ENCODE measurements at regions not wholly inside any gene's neighbourhood (a gene's known extent, or its start where the extent isn't known, plus 50 kb on each side); places are given as distances from the start of the nearest gene placed in this dataset.

DNA sequence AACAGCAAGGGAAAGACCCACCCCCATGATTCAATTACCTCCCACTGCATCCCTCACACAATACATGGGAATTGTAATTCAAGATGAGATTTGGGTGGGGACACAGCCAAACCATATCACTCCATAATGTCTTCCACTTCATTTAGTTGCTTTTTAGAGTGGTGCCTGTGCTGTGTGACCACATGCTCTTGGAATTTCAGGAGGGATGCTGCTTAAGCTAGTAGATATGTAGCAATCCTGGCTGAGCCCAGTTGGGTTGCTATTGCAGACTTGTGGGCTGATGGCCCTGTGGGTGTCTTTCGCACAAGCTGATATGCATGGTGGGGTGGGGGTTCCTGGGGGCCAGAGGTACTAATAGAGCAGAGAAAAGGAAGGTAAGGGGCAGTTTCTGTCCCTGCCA, 160.4 kb upstream of the SYT6 start:
- no peak for DNase-seq (ENCODE audit: low read depth)

DNA sequence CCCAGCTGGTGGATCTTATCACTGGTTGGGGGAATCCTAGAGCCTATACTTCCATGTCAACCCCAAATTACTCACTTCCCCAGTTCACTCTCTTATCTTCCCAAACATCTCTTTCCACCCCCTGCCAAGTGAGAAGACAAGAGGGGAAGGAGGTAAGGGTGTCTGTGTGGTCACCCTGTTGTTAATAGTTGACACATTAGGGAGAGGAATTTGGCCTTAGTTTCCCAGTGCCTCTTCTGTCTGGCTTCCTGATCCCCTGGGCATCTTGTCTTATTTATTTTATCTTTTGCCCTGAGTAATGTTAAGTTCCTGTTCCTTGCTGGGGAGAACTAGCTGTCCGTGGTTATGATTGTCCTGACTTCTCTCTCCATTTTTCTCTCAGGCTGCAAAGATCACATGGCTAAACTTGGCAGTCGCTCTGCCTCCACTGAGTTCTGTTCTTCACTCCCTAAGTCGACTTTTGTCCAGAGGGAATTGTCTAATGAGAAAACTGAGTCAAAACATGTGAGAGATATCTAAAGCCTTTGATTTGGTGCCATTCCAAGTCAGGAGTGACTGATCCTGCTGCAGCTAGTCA, 157.1 kb upstream of the SYT6 start:
- DNase-seq (ENCODE audit: low read depth), result no peak

DNA sequence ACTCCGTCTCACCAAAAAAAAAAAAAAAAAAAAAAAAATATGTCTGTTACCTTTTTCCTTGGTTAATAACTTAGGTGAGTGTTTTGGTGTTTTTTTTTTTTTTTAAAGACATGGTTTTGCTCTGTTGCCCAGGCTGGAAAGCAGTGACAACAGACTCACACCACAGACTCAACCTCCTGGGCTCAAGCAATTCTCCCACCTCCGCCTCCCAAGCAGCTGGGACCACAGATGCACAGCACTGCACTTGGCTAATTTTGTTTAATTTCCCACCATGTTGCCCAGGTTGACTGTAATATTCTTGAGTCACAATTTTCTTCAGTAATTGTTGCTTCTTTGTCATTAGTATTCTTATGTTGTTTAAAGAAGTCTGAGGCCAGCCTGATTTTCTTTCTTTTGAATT, 149.2 kb upstream of the SYT6 start:
- DNase-seq (ENCODE audit: low read depth), result no peak

DNA sequence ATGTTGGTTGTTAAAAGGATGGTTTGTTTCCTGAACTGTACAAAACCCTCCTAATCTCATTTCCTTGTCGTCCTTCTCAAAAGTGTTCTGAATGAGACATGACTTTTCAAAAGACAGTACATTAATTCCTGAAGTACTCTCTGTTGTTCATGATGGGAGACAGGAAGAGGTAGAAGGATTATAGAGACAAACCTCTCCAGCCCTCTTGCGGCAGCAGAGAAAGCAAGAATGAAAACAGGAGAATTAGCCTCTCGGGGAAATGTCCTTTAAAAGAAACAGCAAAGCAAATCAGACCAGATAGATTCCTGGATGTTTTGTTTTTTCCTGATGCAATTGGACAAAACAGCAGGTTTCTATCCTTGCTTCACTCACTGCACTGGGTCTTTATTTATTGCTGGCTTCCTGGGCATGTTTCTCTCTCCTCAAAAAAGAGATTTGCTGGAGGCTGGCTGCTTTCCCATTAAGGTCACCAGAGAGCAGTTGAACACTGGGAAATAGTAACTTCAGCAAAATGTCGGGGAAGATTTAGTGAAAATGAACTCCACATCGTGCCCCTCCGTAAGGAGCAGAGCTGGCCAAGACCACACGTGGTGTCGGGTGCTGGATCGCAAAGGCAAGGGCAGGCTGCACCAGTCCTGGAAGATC, 145.8 kb upstream of the SYT6 start:
- DNase-seq (ENCODE audit: low read depth), result no peak

DNA sequence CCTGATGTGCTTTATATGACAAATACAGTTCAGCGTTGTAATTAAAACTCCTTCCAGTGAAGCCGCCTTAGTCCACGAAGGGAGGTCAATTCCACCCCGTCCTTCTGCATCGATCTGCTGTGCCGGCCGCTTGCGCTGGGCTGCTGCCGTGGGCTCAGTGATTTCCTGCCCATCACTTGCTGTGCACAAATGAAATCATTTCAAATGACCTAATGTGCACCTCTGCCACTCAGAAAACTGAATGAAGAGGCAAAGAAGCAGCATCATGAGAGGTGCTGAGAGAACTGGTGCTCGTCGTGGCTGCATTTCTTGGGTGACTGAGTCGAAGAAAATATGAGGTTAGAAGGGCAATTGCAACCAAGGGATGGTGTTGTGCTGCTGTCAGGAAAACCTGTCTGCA, 144.3 kb upstream of the SYT6 start:
- DNase-seq (ENCODE audit: low read depth), result no peak

DNA sequence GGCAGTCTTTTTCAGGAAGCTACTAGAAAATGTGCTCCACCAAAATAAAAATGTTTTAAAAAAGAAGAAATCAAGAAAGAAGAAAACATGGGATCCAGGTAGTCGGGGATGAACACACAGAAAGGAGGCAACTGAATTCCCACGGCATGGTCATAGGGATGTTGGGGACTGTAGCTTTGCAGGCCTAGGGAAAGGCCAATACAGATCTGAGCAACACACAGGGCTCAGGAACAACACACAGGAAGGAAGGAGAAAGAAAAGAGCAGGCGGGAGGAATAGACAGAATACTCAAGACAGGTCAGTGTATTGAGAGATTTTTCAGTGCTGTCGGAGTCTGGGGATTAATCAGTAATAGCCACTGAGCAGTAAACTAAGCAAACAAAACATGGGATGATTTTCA, 142.7 kb upstream of the SYT6 start:
- DNase-seq (ENCODE audit: low read depth), result no peak

DNA sequence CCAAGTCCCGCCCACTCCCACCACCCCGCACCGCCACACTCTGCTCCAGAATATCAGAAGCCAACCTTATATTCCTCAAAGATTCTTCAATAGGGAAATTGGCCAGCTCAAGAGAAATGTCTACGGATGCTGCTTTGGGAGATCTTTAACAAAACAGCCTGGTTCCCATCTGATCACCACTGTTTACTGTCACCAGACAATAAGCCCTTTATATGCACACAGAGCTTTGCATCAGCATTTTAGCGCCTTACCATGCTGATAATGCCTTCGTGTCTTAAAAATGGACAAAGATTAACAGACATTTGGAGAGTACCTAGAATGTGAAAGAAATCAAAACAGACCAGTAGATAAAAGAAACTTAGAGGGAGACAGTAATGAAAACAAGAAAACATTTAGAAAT, 141.7 kb upstream of the SYT6 start:
- no peak for DNase-seq (ENCODE audit: low read depth)

DNA sequence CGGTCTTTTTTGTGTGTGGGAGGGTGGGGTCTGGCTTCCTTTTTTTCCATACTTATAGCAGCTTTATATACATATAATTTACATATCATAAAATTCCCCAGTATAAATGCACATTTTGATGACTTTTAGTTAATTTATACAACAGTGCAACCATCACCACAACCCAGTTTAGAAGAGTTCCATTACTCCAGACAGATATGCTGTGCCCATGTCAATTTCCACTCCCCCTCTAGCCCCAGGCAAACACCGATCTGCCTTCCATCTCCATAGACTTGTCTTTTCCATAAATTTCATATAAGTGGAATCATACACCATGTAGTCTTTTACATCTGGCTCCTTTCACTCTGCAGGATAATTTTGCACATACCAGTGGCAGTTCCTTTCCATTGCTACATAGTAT, 139.2 kb upstream of the SYT6 start:
- no peak for DNase-seq (ENCODE audit: low read depth)

DNA sequence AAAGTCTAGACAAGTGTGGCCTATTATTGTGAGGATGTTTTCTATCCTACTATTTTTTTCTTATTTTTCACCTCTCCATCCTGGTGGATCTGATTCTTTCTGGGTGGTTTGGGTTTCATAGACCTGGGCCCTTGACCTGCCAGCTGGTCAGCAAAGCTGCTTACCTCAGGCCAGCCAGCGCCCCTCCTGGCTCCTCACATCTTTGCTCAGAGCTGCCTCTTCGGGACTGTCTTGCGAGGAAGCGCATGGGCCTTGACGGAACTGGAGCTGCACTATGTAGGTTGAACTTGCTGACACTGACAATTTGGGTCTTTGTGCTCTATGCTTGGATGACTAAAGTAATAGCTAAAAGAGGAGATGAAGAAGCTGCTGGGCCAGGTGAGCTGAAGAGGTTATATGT, 138.5 kb upstream of the SYT6 start:
- no peak for DNase-seq (ENCODE audit: low read depth)

DNA sequence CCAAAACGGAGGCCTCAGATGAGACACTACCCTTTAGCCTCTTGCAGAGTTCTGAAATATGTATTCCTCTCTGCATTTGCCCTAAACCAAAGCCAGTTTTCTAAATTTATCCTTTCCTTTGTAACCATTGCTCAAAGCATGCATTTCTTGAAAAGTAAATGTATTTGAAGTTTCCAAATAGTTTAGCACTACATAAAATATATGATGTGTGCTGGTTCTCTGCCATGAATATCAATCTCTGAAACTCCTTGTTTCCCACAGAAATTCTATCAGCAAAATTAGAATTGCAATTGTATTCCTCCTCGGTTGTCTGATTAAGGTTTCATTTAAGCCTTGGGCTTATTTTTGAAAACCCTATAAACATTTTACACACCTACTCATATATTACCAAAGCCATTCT, 137.1 kb upstream of the SYT6 start:
- no peak for DNase-seq (ENCODE audit: low read depth)

DNA sequence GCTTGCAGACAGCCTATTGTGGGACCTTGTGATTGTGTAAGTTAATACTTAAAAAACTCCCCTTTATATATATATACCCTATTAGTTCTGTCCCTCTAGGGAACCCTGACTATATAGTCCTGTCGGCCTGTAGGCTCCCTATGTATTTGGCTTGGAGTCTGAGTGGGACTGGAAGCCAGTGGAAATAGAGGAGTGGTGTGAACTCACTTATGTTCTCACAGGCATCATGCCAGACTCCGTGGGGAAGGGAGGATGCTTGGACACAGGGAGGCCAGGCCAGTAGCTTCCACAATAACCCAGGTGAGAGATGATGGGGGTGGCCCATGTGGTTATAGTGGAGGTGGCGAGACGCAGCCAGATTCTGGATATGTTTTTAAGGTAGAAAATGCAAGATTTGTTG, 136.7 kb upstream of the SYT6 start:
- DNase-seq (ENCODE audit: low read depth), result no peak

DNA sequence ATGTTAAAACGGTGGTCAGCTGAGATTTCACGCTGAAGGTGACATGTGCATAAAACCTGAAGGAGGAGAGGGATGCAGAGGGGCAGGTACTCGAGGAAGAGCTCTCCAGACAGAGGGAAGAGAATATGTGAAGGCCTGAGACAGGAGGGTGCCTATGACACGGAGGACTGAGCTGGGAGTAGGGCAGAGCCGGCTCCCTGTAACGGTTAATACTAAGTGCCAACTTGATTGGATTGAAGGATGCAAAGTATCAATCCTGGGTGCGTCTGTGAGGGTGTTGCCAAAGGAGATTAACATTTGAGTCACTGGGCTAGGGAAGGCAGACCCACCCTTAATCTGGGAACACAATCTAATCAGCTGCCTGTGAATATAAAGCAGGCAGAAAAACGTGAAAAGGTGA, 136.2 kb upstream of the SYT6 start:
- DNase-seq (ENCODE audit: low read depth), result no peak

DNA sequence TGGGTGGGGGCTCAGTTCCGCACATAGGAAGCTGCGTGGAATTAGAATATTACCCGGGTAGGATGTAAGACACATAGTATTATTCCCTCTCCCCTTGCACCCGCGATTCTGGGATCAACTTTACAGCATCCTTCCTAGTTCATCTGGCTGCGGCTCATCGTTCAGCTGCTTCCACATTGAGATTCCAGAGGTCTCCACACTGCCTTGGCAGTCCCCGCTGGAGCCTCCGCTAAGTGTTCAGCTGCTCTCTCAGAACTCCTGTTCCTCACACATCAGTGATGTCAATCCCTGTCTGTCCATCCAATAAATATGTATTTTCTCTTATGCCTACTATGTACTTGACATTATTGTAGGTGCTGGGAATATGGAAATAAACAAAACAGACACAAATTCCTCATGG, 135.6 kb upstream of the SYT6 start:
- no peak for DNase-seq (ENCODE audit: low read depth)

DNA sequence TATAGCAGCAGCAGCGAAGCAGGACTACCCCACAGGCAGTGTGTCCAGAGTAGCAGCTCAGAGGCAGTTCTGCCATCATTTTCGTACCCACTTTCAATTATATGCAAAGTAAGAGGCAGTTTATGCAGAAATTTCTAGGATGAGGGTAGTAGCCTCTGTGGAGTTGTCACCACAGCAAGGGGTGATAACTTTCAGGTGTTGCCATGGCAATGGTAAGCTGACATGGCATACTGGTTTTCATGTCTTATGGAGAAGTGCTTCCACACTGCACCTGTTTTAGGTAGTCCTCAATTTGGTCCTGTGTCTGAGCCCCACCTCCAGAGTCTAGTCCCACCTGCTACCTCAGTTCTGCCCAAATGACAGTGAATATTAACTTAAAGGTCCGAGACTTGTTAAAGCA, 133.3 kb upstream of the SYT6 start:
- no peak for DNase-seq (ENCODE audit: low read depth)

DNA sequence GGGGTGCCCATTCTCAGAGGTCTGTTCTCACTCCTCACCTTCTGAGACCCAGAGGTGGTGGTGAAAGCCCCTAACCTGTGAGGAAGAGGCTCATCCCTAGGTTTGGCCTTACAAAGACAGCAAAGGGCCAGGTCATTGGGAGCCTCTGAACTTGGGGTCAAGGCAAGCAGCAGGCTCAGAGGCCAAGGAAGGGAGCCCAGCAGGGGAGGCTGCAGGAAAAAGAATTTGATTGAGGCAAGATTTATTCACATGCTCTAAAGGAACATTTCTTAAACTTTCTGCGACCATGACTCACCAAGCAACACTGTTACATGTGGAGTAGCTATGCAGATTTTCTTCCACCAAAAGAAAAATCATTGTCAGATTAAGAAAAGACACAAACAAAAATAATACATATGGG, 132.5 kb upstream of the SYT6 start:
- no peak for DNase-seq (ENCODE audit: low read depth)

DNA sequence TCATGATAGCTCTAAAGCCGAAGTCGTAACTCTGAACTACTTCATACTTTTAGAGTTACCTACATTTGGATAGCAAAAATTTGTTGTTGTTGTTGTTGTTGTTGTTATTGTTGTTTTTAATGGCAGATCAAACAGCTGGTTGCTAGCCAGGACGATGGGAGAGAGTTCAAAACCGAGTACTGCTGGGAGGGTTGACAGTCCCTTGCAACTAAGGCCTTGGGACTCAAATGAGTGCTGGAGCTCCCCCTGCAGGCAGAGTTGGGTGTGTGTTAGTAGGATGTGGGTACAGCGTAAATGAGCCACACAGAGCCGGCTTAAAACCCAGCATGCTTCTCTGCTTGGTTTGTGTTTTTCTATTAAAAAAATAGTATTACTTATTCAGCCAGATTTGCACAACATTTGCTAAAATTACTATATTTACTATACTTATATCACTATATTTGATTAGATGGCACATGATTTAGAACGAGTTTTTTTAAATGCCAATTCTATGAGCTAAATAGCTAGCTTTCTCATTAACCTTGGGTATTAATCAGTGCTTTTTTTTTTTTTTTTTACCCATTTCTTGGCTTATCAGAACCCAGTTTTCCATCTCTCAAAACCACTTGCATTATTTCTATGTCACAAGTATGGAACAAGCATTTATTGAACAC, 129.2 kb upstream of the SYT6 start:
- peak; percentile 72 for DNase-seq (ENCODE audit: low read depth)

DNA sequence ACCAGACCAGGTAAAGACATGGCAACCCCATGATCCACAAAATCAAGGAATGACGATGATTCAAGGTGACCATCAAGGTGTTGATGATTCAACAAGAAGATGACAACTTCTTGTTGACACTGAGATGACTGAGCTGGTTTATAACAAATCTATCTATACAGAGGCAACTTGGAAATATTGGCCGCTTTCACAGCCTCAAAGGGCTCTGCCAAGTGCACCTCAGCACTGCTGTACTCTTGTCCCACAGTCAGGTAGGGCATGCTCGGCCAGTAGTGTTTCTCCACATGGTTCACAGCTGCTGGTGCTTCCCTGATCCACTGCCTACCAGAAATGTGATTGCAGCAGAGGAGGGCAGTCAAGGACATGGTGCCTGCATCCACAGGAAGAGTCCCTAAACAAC, 125.2 kb upstream of the SYT6 start:
- no peak for DNase-seq (ENCODE audit: low read depth)

DNA sequence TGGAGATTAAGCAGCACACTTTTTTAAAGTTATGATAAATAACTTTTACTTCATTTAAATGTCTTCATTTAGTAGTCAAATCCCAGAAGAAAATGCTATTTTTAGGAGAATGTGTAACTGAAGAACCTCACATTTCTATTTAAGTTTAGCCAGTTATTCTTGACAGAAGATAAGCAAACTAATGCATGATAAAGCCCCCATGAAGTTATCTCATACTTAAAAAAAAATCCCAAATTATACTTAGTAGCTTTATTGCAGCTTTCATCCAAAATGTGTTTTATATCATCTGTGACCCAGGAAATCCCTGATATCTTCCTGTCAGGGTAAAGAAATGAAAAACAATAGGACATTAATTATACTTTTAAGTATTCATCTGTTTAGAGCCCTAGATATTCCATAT, 124.8 kb upstream of the SYT6 start:
- DNase-seq (ENCODE audit: low read depth), result no peak

DNA sequence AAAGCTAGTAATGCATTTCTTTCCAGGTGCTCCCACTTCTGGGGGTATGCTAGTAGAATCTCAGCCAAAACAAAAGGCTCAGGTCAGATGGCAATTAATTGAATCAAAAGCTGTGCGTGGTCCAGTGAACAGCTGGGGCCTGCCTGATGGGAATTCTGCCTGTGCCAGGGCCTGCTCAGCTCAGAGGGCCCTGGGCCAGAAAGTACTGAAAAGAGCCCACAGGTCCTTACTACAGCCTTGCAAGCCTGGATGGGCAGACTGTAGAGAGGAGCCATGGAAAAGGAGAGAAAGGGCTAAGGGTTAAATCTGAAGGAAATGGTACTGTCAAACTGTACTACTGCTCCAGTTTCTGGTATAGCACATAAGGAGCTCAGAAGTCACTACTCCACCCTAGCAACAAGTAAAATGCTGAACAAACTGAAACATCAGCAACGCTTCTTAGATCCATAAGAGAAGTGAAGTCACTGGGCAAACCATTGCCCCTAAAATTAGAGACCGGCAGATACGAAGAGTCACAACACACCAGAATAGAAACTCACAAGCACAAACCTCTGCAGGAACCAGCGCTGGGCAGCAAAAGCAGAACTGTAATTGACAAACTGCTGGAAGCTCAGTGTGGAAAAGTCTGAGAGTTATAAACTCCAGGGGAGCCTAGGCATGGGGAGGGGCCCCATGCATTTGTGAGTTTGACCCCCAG, 121.1 kb upstream of the SYT6 start:
- DNase-seq (ENCODE audit: low read depth), result no peak

DNA sequence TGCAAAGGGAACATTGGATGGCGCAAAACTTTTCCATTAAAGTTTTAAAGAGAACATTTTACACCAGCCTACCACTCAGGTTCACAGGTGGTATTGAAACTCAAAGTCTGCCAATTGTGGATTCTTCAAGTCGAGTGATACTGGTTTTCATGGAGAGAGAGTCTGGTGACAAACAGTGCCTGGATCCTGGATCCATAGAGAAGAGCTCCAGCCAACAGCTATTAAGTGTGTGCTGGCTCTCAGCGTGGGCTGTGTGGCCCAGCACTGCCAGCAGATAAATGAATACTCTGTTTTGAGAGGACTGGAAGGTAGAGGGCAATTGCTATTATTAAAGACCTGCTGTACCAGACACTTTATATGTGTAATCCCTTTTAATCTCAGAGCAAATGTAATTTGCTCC, 118.9 kb upstream of the SYT6 start:
- no peak for DNase-seq (ENCODE audit: low read depth)

DNA sequence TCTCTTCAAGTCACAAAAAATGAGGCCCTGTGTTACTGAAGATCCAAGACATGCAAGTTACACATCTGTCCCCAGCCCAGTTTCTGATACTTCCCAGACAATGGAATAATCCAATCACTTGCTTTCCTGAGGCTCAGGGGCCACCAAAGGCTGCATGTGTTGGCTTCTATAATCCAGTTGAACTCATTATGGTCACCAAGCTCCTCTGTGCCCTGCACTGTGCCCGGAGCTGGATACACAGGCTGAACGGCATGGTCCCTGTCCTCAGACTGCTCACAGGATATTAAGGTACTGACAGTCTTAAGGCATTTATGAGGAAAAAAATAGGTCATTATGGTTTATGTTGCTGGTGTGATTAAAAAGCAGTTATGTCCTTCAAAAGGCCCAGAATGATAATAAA, 117.0 kb upstream of the SYT6 start:
- no peak for DNase-seq (ENCODE audit: low read depth)

DNA sequence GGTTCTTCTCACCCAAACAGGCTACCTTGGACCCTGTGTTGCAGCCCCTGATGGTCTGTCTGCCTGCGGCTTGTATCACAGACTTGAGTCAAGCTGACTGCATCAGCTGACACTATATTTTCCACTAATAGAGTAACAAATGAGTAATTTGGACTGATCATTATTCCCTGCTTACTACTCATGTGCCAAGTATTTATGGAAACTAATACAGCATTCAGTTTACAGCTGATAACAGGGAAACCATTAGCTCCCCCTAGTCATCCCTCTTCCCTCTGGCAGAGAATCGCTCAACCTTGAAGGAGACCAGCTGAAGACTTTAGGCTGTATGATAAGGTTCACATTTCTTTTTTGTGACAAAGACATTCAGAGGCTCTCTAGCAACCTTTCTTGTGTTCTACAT, 116.6 kb upstream of the SYT6 start:
- DNase-seq (ENCODE audit: low read depth), result no peak

DNA sequence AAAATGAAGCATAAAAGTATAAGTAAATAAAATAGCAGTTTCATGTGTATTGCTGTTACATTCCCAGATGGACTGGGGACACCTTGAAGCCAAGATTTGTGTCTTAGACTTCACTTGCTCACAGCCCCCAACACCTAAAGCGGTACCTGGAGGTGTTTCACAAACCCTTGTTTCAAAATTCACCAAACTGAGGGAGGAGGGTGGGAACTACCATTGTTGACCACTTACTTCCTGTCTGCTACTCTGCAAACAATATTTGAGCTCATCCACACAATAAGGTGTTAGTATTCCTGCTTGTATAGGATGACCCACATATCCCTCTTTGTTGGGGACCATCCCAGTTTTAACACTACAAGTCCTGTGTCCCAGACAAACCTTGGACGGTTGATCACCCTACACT, 115.9 kb upstream of the SYT6 start:
- DNase-seq (ENCODE audit: low read depth), result no peak

DNA sequence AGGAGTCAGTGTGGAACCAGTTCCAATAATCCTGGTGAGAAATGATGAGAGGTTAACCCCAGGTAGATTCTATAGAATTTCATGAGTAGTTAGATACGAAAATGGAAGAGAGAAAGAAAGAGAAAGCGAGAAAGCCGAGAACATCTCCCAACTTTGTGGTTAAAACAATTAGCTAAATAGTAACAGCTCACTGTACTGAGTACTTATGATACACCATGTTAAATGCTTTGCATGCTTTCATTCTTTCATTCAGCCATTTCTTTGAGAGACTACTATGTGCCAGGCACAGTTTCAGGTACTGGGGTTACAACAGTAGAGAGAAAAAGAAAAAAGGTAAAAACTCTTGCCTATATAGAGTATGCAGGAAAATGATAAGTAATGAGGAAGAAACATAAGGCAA, 109.7 kb upstream of the SYT6 start:
- DNase-seq (ENCODE audit: low read depth), result no peak

Data from non-pigmented ciliary epithelial cell (primary cell).